H1 (cell line): ENCODE measurements at regions not wholly inside any gene's neighbourhood (a gene's known extent, or its start where the extent isn't known, plus 50 kb on each side); places are given as distances from the start of the nearest gene placed in this dataset.

Experiments used
- CHD7 ChIP-seq: fragments of 300-600 bp; sonication (generic); IDR thresholded peaks from 2 replicates; pipeline ENCODE4 v1.7.1; 2012; ENCODE audit warnings: low read length, moderate library complexity, mild to moderate bottlenecking, inconsistent platforms; ENCODE audit not compliant: insufficient replicate concordance
- EZH2 ChIP-seq: fragments of 200-600 bp; sonication (generic); IDR thresholded peaks from 2 replicates; pipeline ENCODE4 v1.7.1; 2012; ENCODE audit warnings: low read depth, mild to moderate bottlenecking, moderate library complexity, low read length, inconsistent platforms; ENCODE audit not compliant: severe bottlenecking
- SIRT6 ChIP-seq: IDR thresholded peaks from one replicate; pipeline ENCODE4 v1.7.1; 2012; ENCODE audit warnings: low read length, inconsistent platforms
- SIX5 ChIP-seq: IDR thresholded peaks from 2 replicates; pipeline ENCODE4 v1.6.1; 2011; ENCODE audit warnings: mild to moderate bottlenecking, low read depth, low read length
- SP1 ChIP-seq: IDR thresholded peaks from 2 replicates; pipeline ENCODE4 v1.6.1; 2011; ENCODE audit warnings: low read depth, low read length

- TF ChIP-seq CHD7 (no peak), EZH2 (no peak), SIX5 (no peak), SIRT6 (no peak), SP1 (no peak)
- TF ChIP-seq, all 59 proteins: peak for 0
Observed at GRCh38 chr15:91620229-91620628, 233.3 kb upstream of the SLCO3A1 start (continued).
